SK-N-SH (cell line): ENCODE measurements at regions not wholly inside any gene's neighbourhood (a gene's known extent, or its start where the extent isn't known, plus 50 kb on each side); places are given as distances from the start of the nearest gene placed in this dataset.

ENCODE experiments used
- CTCF ChIP-seq: fragments of 200-600 bp; sonication (generic); IDR thresholded peaks from 2 replicates; pipeline ENCODE4 v1.6.1; 2017; ENCODE audit warnings: antibody characterized with exemption, mild to moderate bottlenecking, moderate library complexity
- EP300 ChIP-seq, 2 experiments: IDR thresholded peaks; 2 replicates each; pipeline versions ENCODE4 v1.4.0 to v1.6.1; 2012; ENCODE audit warnings: borderline replicate concordance in 1 of 2, low read depth in 1 of 2, low read length in 1 of 2
- EZH2phosphoT487 ChIP-seq: fragments of 200-600 bp; sonication (generic); IDR thresholded peaks from 2 replicates; pipeline ENCODE4 v1.6.1; 2017; ENCODE audit warnings: low read depth, mixed run types, mild to moderate bottlenecking, antibody characterized with exemption, moderate library complexity, borderline replicate concordance
- POLR2AphosphoS5 ChIP-seq: IDR thresholded peaks from 2 replicates; pipeline ENCODE4 v1.6.1; 2012; ENCODE audit warnings: low read depth, low read length
- RCOR1 ChIP-seq: fragments of 150-350 bp; IDR thresholded peaks from 2 replicates; pipeline ENCODE4 v1.6.1; 2017; ENCODE audit warnings: antibody characterized with exemption, low read length
- RFX5 ChIP-seq: IDR thresholded peaks from 2 replicates; pipeline ENCODE4 v1.6.1; 2012; ENCODE audit warnings: mild to moderate bottlenecking, improper control_type of control experiment, low read length
- TAF1 ChIP-seq: IDR thresholded peaks from 2 replicates; pipeline ENCODE4 v1.6.1; 2012; ENCODE audit warnings: low read depth, mild to moderate bottlenecking, low read length, moderate library complexity, borderline replicate concordance
- YY1 ChIP-seq: IDR thresholded peaks from 2 replicates; pipeline ENCODE4 v1.4.0; 2012; ENCODE audit warnings: low read depth, mild to moderate bottlenecking
- ZBTB33 ChIP-seq: IDR thresholded peaks from 2 replicates; pipeline ENCODE4 v1.4.0; 2012; ENCODE audit warnings: low read depth, borderline replicate concordance
- TF ChIP-seq, protein P1 (sequence below): IDR thresholded peaks from 2 replicates; pipeline ENCODE4 v1.4.0; 2012; ENCODE audit warnings: low read depth

DNA sequence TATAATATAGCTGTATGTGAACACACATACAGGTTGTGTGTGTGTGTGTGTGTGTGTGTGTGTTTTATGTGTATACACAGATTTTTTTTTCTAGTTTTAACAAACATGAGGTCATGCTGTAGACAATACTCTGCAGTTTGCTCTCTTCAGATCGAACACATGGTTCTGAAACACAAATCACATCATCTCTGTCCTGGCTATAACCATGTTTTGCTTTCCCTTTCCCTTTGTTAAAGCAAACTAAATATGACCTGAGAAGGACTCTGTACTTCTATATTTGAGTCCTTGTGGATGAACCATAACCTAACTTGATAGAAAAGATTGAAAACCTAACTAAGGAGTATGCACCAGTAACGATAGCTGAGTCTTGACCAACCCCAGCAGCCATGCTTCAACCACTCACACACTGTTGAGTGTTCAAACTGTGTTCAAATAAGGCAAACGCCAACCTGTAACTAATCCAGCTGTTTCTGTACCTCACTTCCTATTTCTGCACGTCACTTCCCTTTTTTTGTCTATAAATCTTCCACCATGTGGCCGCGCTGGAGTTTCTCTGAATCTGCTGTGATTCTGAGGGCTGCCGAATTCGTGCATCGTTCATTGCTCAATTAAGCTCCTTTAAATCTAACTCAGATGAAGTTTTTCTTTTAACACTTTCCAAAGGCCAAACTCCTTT is 303.8 kb downstream of the HS3ST3B1 start:
- TF ChIP-seq EZH2phosphoT487 = no peak
- no peak for TF ChIP-seq EP300 (IDR thresholded peaks at IDR 0.05; ENCODE audit: borderline replicate concordance in 1 of 2, low read depth in 1 of 2, low read length in 1 of 2)
- no peak for TF ChIP-seq CTCF
- no peak for TF ChIP-seq ZBTB33
- TF ChIP-seq, protein P1, sequence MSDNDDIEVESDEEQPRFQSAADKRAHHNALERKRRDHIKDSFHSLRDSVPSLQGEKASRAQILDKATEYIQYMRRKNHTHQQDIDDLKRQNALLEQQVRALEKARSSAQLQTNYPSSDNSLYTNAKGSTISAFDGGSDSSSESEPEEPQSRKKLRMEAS = no peak
- no peak for TF ChIP-seq YY1
- TF ChIP-seq RFX5 = no peak
- no peak for TF ChIP-seq TAF1
- no peak for TF ChIP-seq POLR2AphosphoS5
- no peak for TF ChIP-seq RCOR1
